T-cell (primary cell): ENCODE measurements at regions not wholly inside any gene's neighbourhood (a gene's known extent, or its start where the extent isn't known, plus 50 kb on each side); places are given as distances from the start of the nearest gene placed in this dataset.
"Not testable (repeated sequence)": the region's sequence is repeated elsewhere in the genome, so short reads cannot be mapped to it uniquely, and the experiment has no call there.

Experiments
- ATAC-seq, 4 experiments: fragments of 200-7000 bp in 3 of 4; fragments of 150-1000 bp in 1 of 4; cut with Tn5 transposase; replicated peaks in 1 of 4; 1 replicate in 3 of 4; 2 replicates in 1 of 4; pipeline ENCODE4 v1.10.0; 2021; ENCODE audit warnings: moderate library complexity in 3 of 4, mild to moderate bottlenecking in 2 of 4, moderate number of reproducible peaks in 1 of 4
- CTCF ChIA-PET, 2 donors: fragments of 300-600 bp; sonication (Branson Sonifier 250); formaldehyde crosslinking; loops; one replicate each; lab custom pipeline; 2022; ENCODE audit warnings: antibody characterized with exemption in 2 of 2; lab: Charles Lee
- POLR2A ChIA-PET, 2 donors: fragments of 300-600 bp; sonication (Branson Sonifier 250); formaldehyde crosslinking; loops; one replicate each; lab custom pipeline; 2022; ENCODE audit warnings: antibody characterized with exemption in 2 of 2; lab: Charles Lee
- DNase-seq, 35 experiments: peaks; one replicate each; pipeline versions ENCODE4 v3.0.0 to v3.0.0-alpha.2; 2013 to 2023
- H3K27ac ChIP-seq: one replicate; pipeline ENCODE4 v1.5.1; 2013; ENCODE audit warnings: low read length
- H3K27me3 ChIP-seq, 2 experiments: replicated peaks in 1 of 2; 1 replicate in 1 of 2; 2 replicates in 1 of 2; pipeline versions ENCODE4 v1.6.1 to v1.7.0; 2013; ENCODE audit warnings: low read length in 1 of 2, mixed read lengths in 1 of 2; ENCODE audit not compliant: control insufficient read depth in 2 of 2, insufficient read depth in 2 of 2; ENCODE audit errors: extremely low read depth in 1 of 2
- H3K36me3 ChIP-seq, 2 donors: 1 replicate in 1 of 2; 2 replicates in 1 of 2; pipeline versions ENCODE4 v1.6.1 to v1.7.0; 2013; ENCODE audit warnings: low read length in 1 of 2; ENCODE audit not compliant: control insufficient read depth in 2 of 2, insufficient read depth in 1 of 2; ENCODE audit errors: extremely low read depth in 1 of 2
- H3K4me1 ChIP-seq, 2 experiments: 1 replicate in 1 of 2; 2 replicates in 1 of 2; pipeline versions ENCODE4 v1.6.1 to v1.7.0; 2013; ENCODE audit warnings: low read length in 2 of 2, mixed read lengths in 1 of 2; ENCODE audit not compliant: insufficient read depth in 2 of 2, control insufficient read depth in 1 of 2; ENCODE audit errors: extremely low read depth in 1 of 2
- H3K4me3 ChIP-seq, 2 donors: 1 replicate in 1 of 2; 2 replicates in 1 of 2; pipeline versions ENCODE4 v1.5.1 to v1.7.0; 2013; ENCODE audit warnings: mild to moderate bottlenecking in 2 of 2, low read length in 1 of 2, moderate library complexity in 1 of 2; ENCODE audit not compliant: control insufficient read depth in 1 of 2; ENCODE audit errors: extremely low read depth in 1 of 2
- H3K9me3 ChIP-seq: 2 replicates; pipeline ENCODE4 v1.7.0; 2013
- H3K27ac Mint-ChIP-seq, 2 donors: one replicate each; pipeline ENCODE4 v1.8.0; 2020 to 2021; ENCODE audit warnings: mild to moderate bottlenecking in 2 of 2, mixed read lengths in 2 of 2
- H3K27me3 Mint-ChIP-seq, 2 donors: one replicate each; pipeline ENCODE4 v1.8.0; 2021 to 2022; ENCODE audit warnings: mixed read lengths in 2 of 2
- H3K36me3 Mint-ChIP-seq: one replicate; pipeline ENCODE4 v1.8.0; 2021; ENCODE audit warnings: mixed read lengths
- H3K4me1 Mint-ChIP-seq, 3 donors: one replicate each; pipeline ENCODE4 v1.8.0; 2020 to 2022; ENCODE audit warnings: mixed read lengths in 3 of 3, mild to moderate bottlenecking in 1 of 3
- H3K4me3 Mint-ChIP-seq, 3 donors: one replicate each; pipeline ENCODE4 v1.8.0; 2020 to 2022; ENCODE audit warnings: mild to moderate bottlenecking in 3 of 3, mixed read lengths in 3 of 3, moderate library complexity in 3 of 3
- H3K9me3 Mint-ChIP-seq, 3 donors: one replicate each; pipeline ENCODE4 v1.8.0; 2020 to 2022; ENCODE audit warnings: mixed read lengths in 3 of 3
- WGBS: methylation state at CpG from one replicate; pipeline ENCODE4 v1.1.5; 2013; ENCODE audit warnings: missing lambda C conversion rate; ENCODE audit not compliant: insufficient coverage; 5-methylcytosine and 5-hydroxymethylcytosine counted together

GRCh38 chrX:78822157-78822690 lies 74.7 kb downstream of the LPAR4 start:
- ATAC-seq (no peak), DNase-seq (no peak)
- no peaks in the 10 kb centered on the region for H3K4me1 Mint-ChIP-seq
- no peak overlapping the region for H3K4me3 ChIP-seq
- POLR2A ChIA-PET, result no interaction called here
- no peaks in the 10 kb centered on the region for H3K36me3 ChIP-seq
- peaks cover 3% of the 10 kb centered on the region for H3K9me3 ChIP-seq
- H3K27me3 Mint-ChIP-seq, result peaks cover 0 to 6% of the 10 kb centered on the region in 2 donors
- H3K4me1 ChIP-seq, result no peaks in the 10 kb centered on the region
- no peak overlapping the region for H3K27ac Mint-ChIP-seq
- WGBS, result no CpG with 5 or more reads among the region's 1 CpG
- no peak overlapping the region for H3K27ac ChIP-seq
- no peaks in the 10 kb centered on the region for H3K9me3 Mint-ChIP-seq
- no peak overlapping the region for H3K4me3 Mint-ChIP-seq
- H3K36me3 Mint-ChIP-seq, result no peaks in the 10 kb centered on the region
- CTCF ChIA-PET, result no interaction called here
- H3K27me3 ChIP-seq, result no peaks in the 10 kb centered on the region

GRCh38 chrX:78831523-78831922 lies 84.0 kb downstream of the LPAR4 start:
- Mint-ChIP-seq H3K36me3 (no peaks in the 10 kb centered on the region), H3K4me1 (no peaks in the 10 kb centered on the region), H3K9me3 (no peaks in the 10 kb centered on the region), H3K4me3 (no peak overlapping the region), H3K27ac (no peak overlapping the region), H3K27me3 (no peaks in the 10 kb centered on the region)
- DNase-seq (no peak), ATAC-seq (no peak)
- H3K4me3 ChIP-seq, result no peak overlapping the region
- H3K9me3 ChIP-seq, result no peaks in the 10 kb centered on the region
- H3K4me1 ChIP-seq, result no peaks in the 10 kb centered on the region
- ChIA-PET POLR2A (no interaction called here), CTCF (no interaction called here)
- no peaks in the 10 kb centered on the region for H3K27me3 ChIP-seq
- H3K27ac ChIP-seq, result no peak overlapping the region
- no peaks in the 10 kb centered on the region for H3K36me3 ChIP-seq
- WGBS, result no CpG with 5 or more reads among the region's 3 CpGs

DNA sequence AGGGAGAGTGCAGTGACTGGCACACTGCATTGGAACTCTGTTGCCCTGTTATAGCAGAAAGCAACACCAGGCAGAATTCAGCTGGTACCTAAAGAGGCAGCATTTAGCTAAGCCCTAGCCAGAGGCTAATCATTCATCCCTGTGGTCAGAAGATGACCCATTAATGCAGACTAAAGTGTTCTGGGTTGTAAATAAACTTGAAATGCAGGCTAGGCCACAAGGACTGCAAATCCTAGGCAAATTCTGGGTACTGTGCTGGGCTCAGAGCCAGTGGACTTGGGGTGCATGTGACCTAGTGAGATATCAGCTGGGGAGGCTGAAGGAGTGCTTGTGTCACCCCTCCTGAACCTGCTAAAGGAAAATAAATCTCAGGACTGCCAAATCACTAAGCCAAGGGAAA lies 91.2 kb downstream of the LPAR4 start:
- Mint-ChIP-seq H3K9me3 (no peaks in the 10 kb centered on the region), H3K36me3 (no peaks in the 10 kb centered on the region), H3K27me3 (peaks cover 0 to 9% of the 10 kb centered on the region in 2 donors), H3K27ac (no peak overlapping the region), H3K4me1 (no peaks in the 10 kb centered on the region), H3K4me3 (no peak overlapping the region)
- no peaks in the 10 kb centered on the region for H3K4me1 ChIP-seq
- no peak overlapping the region for H3K27ac ChIP-seq
- DNase-seq (no peak), ATAC-seq (no peak)
- H3K9me3 ChIP-seq, result no peaks in the 10 kb centered on the region
- no peaks in the 10 kb centered on the region for H3K27me3 ChIP-seq
- POLR2A ChIA-PET, result no interaction called here
- CTCF ChIA-PET, result no interaction called here
- H3K4me3 ChIP-seq, result no peak overlapping the region
- no peaks in the 10 kb centered on the region for H3K36me3 ChIP-seq

GRCh38 chrX:78839711-78840110 lies 92.2 kb downstream of the LPAR4 start:
- CTCF ChIA-PET, result no interaction called here
- DNase-seq, result no peak
- H3K27ac Mint-ChIP-seq, result no peak overlapping the region

GRCh38 chrX:78844218-78844617 lies 96.7 kb downstream of the LPAR4 start:
- ATAC-seq, DNase-seq, H3K36me3 Mint-ChIP-seq, POLR2A ChIA-PET, H3K4me3 Mint-ChIP-seq, H3K9me3 Mint-ChIP-seq, H3K27me3 Mint-ChIP-seq, H3K4me1 ChIP-seq, H3K36me3 ChIP-seq, CTCF ChIA-PET, H3K4me1 Mint-ChIP-seq, H3K27ac ChIP-seq, H3K9me3 ChIP-seq, H3K27ac Mint-ChIP-seq, H3K27me3 ChIP-seq, H3K4me3 ChIP-seq: not testable (repeated sequence)
- WGBS, result no CpG with 5 or more reads among the region's 6 CpGs

More at GRCh38 chrX:78839711-78840110, 92.2 kb downstream of the LPAR4 start:
- H3K36me3 Mint-ChIP-seq, result no peaks in the 10 kb centered on the region
- POLR2A ChIA-PET, result no interaction called here
- H3K9me3 Mint-ChIP-seq, result no peaks in the 10 kb centered on the region
- Histone ChIP-seq H3K9me3 (no peaks in the 10 kb centered on the region), H3K4me3 (no peak overlapping the region), H3K4me1 (no peaks in the 10 kb centered on the region), H3K27me3 (no peaks in the 10 kb centered on the region), H3K27ac (no peak overlapping the region), H3K36me3 (no peaks in the 10 kb centered on the region)
- WGBS, result no CpG with 5 or more reads among the region's 2 CpGs
- no peaks in the 10 kb centered on the region for H3K4me1 Mint-ChIP-seq
- H3K27me3 Mint-ChIP-seq, result peaks cover 0 to 9% of the 10 kb centered on the region in 2 donors
- no peak overlapping the region for H3K4me3 Mint-ChIP-seq
- ATAC-seq, result no peak

DNA sequence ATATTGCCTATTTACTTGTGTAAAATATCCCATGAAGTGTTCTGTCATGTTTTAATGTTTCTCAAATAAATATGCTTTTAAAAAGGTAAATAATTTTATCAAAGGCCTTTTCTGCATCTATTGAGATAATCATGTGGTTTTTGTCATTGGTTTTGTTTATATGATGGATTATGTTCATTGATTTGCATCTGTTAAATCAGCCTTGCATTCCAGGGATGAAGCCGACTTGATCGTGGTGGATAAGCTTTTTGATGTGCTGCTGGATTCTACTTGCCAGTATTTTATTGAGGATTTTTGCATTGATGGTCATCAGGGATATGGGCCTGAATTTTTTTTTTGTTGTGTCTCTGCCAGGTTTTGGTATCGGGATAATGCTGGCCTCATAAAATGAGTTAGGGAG lies 63.9 kb upstream of the P2RY10 start:
- H3K27ac Mint-ChIP-seq, H3K4me1 ChIP-seq, DNase-seq, POLR2A ChIA-PET, H3K4me1 Mint-ChIP-seq, H3K27ac ChIP-seq, H3K27me3 Mint-ChIP-seq, H3K27me3 ChIP-seq, H3K9me3 ChIP-seq, ATAC-seq, H3K4me3 ChIP-seq, H3K36me3 Mint-ChIP-seq, H3K4me3 Mint-ChIP-seq, H3K36me3 ChIP-seq: not testable (repeated sequence)
- CTCF ChIA-PET, result interaction anchor here in 1 of 2 donors (0.7 kb wide), 1 partner anchor 553 kb away, joined by 4 read pairs; no protein-coding TSS in a partner anchor
- WGBS, result no CpG with 5 or more reads among the region's 3 CpGs
- H3K9me3 Mint-ChIP-seq, result peaks cover 3 to 24% (median 16%) of the 10 kb centered on the region in 3 donors

- Histone ChIP-seq H3K36me3 (no peaks in the 10 kb centered on the region), H3K27ac (no peak overlapping the region), H3K4me3 (no peak overlapping the region), H3K27me3 (no peaks in the 10 kb centered on the region), H3K9me3 (no peaks in the 10 kb centered on the region), H3K4me1 (no peaks in the 10 kb centered on the region)
- CTCF ChIA-PET, result interaction anchor here in 1 of 2 donors (0.7 kb wide), 2 partner anchors 17 to 105 kb away, joined by 3 to 4 read pairs; no protein-coding TSS in a partner anchor
- peak in 3 of 4 experiments; percentile 40 to 60 (median 51) for ATAC-seq
- POLR2A ChIA-PET, result no interaction called here
- Mint-ChIP-seq H3K27ac (peak overlapping the region in 1 of 2 donors; percentile 59), H3K36me3 (no peaks in the 10 kb centered on the region), H3K9me3 (no peaks in the 10 kb centered on the region), H3K4me3 (no peak overlapping the region), H3K4me1 (peaks cover 5 to 10% (median 10%) of the 10 kb centered on the region in 3 donors), H3K27me3 (peaks cover 0 to 4% of the 10 kb centered on the region in 2 donors)
- WGBS, result no CpG with 5 or more reads among the region's 5 CpGs
- DNase-seq, result peak in 2 of 35 experiments; percentile 1 to 42
Measured at GRCh38 chrX:78886550-78886949, 58.6 kb upstream of the P2RY10 start.
